ENCODE measurements at regions not wholly inside any gene's neighbourhood (a gene's known extent, or its start where the extent isn't known, plus 50 kb on each side); places are given as distances from the start of the nearest gene placed in this dataset.

GRCh38 chr1:66436378-66437135, 97.4 kb upstream of the SGIP1 start:
- Histone ChIP-seq H3F3A (ENCODE audit: insufficient read depth, low read depth) (peaks cover 5% of the 10 kb centered on the region; the same call in 1 of the 2 replicates), H3K4me2 (no peak overlapping the region), H3K9me3 (ENCODE audit: insufficient read depth, low read depth) (no peaks in the 10 kb centered on the region; the same call in 1 of the 2 replicates), H3K79me2 (ENCODE audit: low read depth) (no peaks in the 10 kb centered on the region), H2AFZ (no peak overlapping the region), H4K20me1 (ENCODE audit: insufficient read depth) (no peaks in the 10 kb centered on the region), H3K4me1 (replicated peaks; ENCODE audit: insufficient read depth) (peaks cover 8% of the 10 kb centered on the region; the same call in 1 of the 2 replicates), H3K27ac (no peak overlapping the region), H3K4me3 (no peak overlapping the region), H3K9me2 (ENCODE audit: insufficient read depth) (no peaks in the 10 kb centered on the region), H3K36me3 (ENCODE audit: low read depth) (no peaks in the 10 kb centered on the region), H3K27me3 (ENCODE audit: insufficient read depth, low read depth) (no peaks in the 10 kb centered on the region)
- peak in 1 of 2 experiments; percentile 56 for DNase-seq
- TF ChIP-seq EZH2 (IDR thresholded peaks at IDR 0.05; ENCODE audit: low read depth) (no peak), CTCF (conservative IDR thresholded peaks at IDR 0.05) (peak; percentile 37; the same call in 1 of the 2 replicates)
- ChIA-PET POLR2A (ENCODE audit: unreplicated experiment) (interaction anchor here (0.6 kb wide), 2 partner anchors 185 to 400 kb away, joined by 4 to 6 read pairs; no protein-coding TSS in a partner anchor), CTCF (interaction anchor here (0.6 to 1.2 kb wide), 3 partner anchors 10 to 104 kb away, joined by 4 to 5 read pairs (median 4); no protein-coding TSS in a partner anchor)
- intact Hi-C loops (cut with micrococcal nuclease; ENCODE audit: unreplicated experiment): loop anchor here (5.0 kb wide), 1 partner anchor 104 kb away; no protein-coding TSS in a partner anchor
- BruUV-seq (replicated peaks): no TSS peak

- Histone ChIP-seq H3F3A (ENCODE audit: insufficient read depth, low read depth) (peaks cover 5% of the 10 kb centered on the region; the same call in 1 of the 2 replicates), H3K79me2 (ENCODE audit: low read depth) (no peaks in the 10 kb centered on the region), H3K9me3 (ENCODE audit: insufficient read depth, low read depth) (no peaks in the 10 kb centered on the region; the same call in 1 of the 2 replicates), H4K20me1 (ENCODE audit: insufficient read depth) (no peaks in the 10 kb centered on the region), H2AFZ (no peak overlapping the region), H3K4me2 (no peak overlapping the region), H3K27me3 (ENCODE audit: insufficient read depth, low read depth) (no peaks in the 10 kb centered on the region), H3K4me1 (replicated peaks; ENCODE audit: insufficient read depth) (peaks cover 8% of the 10 kb centered on the region; the same call in 1 of the 2 replicates), H3K9me2 (ENCODE audit: insufficient read depth) (no peaks in the 10 kb centered on the region), H3K36me3 (ENCODE audit: low read depth) (no peaks in the 10 kb centered on the region), H3K27ac (no peak overlapping the region), H3K4me3 (no peak overlapping the region)
- TF ChIP-seq EZH2 (IDR thresholded peaks at IDR 0.05; ENCODE audit: low read depth): no peak
- TF ChIP-seq CTCF (conservative IDR thresholded peaks at IDR 0.05): no peak
- ChIA-PET CTCF (interaction anchor here (0.6 to 1.2 kb wide), 2 partner anchors 9 to 104 kb away, joined by 4 read pairs; no protein-coding TSS in a partner anchor), POLR2A (ENCODE audit: unreplicated experiment) (interaction anchor here (0.6 kb wide), 1 partner anchor 185 kb away, joined by 4 read pairs; no protein-coding TSS in a partner anchor)
- BruUV-seq (replicated peaks): no TSS peak
- no peak for DNase-seq
- intact Hi-C loops (cut with micrococcal nuclease; ENCODE audit: unreplicated experiment): loop anchor here (5.0 kb wide), 1 partner anchor 105 kb away; no protein-coding TSS in a partner anchor
These were observed 96.9 kb upstream of the SGIP1 start for GRCh38 chr1:66437136-66437401.

GRCh38 chr1:66438062-66438461, 95.9 kb upstream of the SGIP1 start:
- no TSS peak for BruUV-seq (replicated peaks)
- intact Hi-C loops (cut with micrococcal nuclease; ENCODE audit: unreplicated experiment): loop anchor here (5.0 kb wide), 1 partner anchor 106 kb away; no protein-coding TSS in a partner anchor
- no peak overlapping the region for H3K4me3 ChIP-seq
- no peak for DNase-seq
- no peaks in the 10 kb centered on the region; the same call in 1 of the 2 replicates for H3K9me3 ChIP-seq (ENCODE audit: insufficient read depth, low read depth)
- ChIA-PET POLR2A (ENCODE audit: unreplicated experiment) (no interaction called here), CTCF (no interaction called here)
- no peak overlapping the region for H2AFZ ChIP-seq
- H3K4me2 ChIP-seq: no peak overlapping the region
- no peaks in the 10 kb centered on the region for H4K20me1 ChIP-seq (ENCODE audit: insufficient read depth)
- TF ChIP-seq EZH2 (IDR thresholded peaks at IDR 0.05; ENCODE audit: low read depth): no peak
- no peak for TF ChIP-seq CTCF (conservative IDR thresholded peaks at IDR 0.05)
- H3F3A ChIP-seq (ENCODE audit: insufficient read depth, low read depth): peaks cover 5% of the 10 kb centered on the region; the same call in 1 of the 2 replicates
- H3K27ac ChIP-seq: no peak overlapping the region
- no peaks in the 10 kb centered on the region for H3K79me2 ChIP-seq (ENCODE audit: low read depth)
- H3K36me3 ChIP-seq (ENCODE audit: low read depth): no peaks in the 10 kb centered on the region
- H3K27me3 ChIP-seq (ENCODE audit: insufficient read depth, low read depth): no peaks in the 10 kb centered on the region
- peaks cover 8% of the 10 kb centered on the region; the same call in 1 of the 2 replicates for H3K4me1 ChIP-seq (replicated peaks; ENCODE audit: insufficient read depth)
- no peaks in the 10 kb centered on the region for H3K9me2 ChIP-seq (ENCODE audit: insufficient read depth)

Measured in PC-9 (cell line).